LNCAP (cell line): ENCODE measurements at regions not wholly inside any gene's neighbourhood (a gene's known extent, or its start where the extent isn't known, plus 50 kb on each side); places are given as distances from the start of the nearest gene placed in this dataset.

Experiments used
- TF ChIP-seq, protein P1 (sequence below): fragments of 450-650 bp; IDR thresholded peaks from 2 replicates; pipeline ENCODE4 v1.5.1; 2017; ENCODE audit warnings: mild to moderate bottlenecking

- TF ChIP-seq, protein P1, sequence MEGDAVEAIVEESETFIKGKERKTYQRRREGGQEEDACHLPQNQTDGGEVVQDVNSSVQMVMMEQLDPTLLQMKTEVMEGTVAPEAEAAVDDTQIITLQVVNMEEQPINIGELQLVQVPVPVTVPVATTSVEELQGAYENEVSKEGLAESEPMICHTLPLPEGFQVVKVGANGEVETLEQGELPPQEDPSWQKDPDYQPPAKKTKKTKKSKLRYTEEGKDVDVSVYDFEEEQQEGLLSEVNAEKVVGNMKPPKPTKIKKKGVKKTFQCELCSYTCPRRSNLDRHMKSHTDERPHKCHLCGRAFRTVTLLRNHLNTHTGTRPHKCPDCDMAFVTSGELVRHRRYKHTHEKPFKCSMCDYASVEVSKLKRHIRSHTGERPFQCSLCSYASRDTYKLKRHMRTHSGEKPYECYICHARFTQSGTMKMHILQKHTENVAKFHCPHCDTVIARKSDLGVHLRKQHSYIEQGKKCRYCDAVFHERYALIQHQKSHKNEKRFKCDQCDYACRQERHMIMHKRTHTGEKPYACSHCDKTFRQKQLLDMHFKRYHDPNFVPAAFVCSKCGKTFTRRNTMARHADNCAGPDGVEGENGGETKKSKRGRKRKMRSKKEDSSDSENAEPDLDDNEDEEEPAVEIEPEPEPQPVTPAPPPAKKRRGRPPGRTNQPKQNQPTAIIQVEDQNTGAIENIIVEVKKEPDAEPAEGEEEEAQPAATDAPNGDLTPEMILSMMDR = no peak
Observed at GRCh38 chr2:223414646-223415045, 187.5 kb downstream of the SCG2 start.

DNA sequence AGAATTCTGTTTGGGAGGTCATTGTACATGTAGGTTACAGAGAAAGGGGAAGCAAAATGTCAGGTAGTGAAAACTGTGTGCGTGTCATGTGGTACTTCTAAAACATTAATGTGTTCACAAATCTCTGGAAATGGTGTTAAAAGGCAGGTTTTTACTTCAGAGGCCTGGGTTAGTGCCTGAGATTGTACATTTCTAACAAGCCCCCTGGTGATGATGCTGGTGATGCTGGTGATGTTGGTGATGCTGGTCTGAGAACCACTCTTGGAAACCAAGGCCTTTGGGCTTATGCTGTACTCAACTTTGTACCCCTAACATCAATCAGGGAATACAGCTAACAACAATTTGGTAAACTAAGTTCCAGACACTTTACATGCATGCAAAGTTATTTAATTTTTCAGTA, 187.1 kb downstream of the SCG2 start:
- TF ChIP-seq, protein P1 = no peak

GRCh38 chr2:223416815-223417610, 185.1 kb downstream of the SCG2 start:
- TF ChIP-seq, protein P1 = no peak

GRCh38 chr2:223418131-223418530, 184.0 kb downstream of the SCG2 start:
- TF ChIP-seq, protein P1 = no peak

DNA sequence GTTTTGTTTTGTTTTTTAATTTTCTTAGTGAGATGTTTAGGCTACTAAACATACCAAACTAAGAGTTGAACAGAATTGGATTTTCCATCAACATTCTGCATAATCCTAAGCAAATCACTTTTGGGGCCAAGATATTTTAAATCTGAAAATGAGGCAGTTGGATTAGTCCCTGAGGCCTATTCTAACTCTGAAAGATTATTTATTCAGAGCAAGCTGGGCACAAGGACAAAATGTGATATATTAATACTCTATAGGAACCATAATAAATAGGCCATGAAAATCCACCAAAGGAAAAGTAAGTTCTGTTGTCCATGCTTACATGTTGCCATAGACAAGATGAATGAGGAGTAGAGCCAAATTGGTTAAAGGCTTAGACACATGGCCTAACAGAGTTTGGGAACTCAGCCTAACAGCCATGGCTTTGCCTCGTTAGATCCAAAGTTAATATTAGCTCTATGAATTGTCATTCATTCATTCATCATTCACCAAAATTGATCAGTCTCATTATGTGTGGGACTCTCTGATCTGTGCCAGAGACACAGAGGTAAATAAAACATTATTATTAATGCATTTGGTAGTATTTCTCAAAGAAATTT, 183.5 kb downstream of the SCG2 start:
- TF ChIP-seq, protein P1 = no peak

GRCh38 chr2:223420048-223420447, 182.1 kb downstream of the SCG2 start:
- TF ChIP-seq, protein P1 = no peak

- TF ChIP-seq, protein P1 = no peak
Observed at GRCh38 chr2:223431479-223431878, 170.7 kb downstream of the SCG2 start.
